Posterior cingulate gyrus (tissue), 11 donors: ENCODE measurements at regions not wholly inside any gene's neighbourhood (a gene's known extent, or its start where the extent isn't known, plus 50 kb on each side); places are given as distances from the start of the nearest gene placed in this dataset.
"Not testable (repeated sequence)": the region's sequence is repeated elsewhere in the genome, so short reads cannot be mapped to it uniquely, and the experiment has no call there.

Source experiments
- DNase-seq, 10 donors: peaks; one replicate each; pipeline versions ENCODE4 v3.0.0 to v3.0.0-alpha.2; 2020 to 2021; ENCODE audit warnings: mixed read lengths in 3 of 10
- intact Hi-C: fragments of 100-400 bp; cut with DNase I; formaldehyde crosslinking; loops from one replicate; pipeline ENCODE4 v1.15.1; 2023

DNA sequence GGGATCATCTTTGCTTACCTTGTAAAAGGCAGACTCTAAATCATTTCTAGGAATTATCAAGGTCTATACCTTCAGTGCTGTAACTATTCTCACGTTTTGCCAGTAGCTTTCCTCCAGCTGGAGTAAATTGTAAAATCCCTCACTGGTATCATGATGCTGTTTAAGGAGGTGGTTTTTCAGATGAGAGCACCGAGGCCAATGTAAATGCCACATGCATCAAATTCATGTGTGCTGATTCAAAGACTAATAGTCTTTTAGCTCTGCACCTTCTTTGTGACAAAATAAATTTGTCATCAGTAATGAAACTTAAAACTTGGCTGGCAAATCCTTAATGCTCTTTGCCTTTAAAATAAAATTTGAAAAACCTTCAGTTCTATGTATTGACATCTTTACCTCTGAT is 503.8 kb downstream of the SETD4 start:
- no peak for DNase-seq
- intact Hi-C loops, result no loop called here

GRCh38 chr21:35552483-35552882 is 503.4 kb upstream of the RUNX1 start:
- DNase-seq, intact Hi-C loops: not testable (repeated sequence)

DNA sequence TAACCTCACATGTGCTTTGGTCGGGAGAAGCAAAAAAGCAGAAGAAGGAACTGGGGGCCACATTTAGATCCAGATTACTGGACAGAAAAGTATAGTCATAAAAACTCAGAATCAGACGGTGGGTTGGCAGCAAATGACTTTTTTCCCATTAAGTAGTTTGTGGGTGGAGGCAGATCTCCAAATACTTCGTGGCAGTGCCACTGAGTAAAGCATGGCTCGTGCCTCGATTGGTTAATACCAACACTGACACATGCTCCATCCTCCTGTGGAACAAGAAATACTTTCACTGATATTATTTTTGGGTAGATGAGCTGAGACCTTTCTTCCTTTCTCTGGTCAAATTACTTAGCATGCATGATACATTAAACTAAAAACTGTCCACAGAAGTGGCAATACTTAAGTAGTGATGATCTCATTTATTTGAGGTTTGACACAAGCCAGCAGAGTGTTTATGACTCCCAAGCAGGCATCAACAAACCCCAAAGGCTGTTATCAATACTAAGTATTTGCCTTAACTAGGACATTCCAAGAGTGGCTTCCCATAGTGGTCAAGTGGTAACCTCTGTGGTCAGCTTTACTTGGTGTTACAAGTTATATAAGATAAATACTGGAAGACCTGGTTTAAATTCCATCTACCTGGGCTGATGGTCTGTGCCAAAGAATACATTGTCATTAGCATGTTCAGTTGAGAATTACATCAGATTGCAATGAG is 500.0 kb upstream of the RUNX1 start:
- intact Hi-C loops, result no loop called here
- DNase-seq, result no peak

- intact Hi-C loops, result no loop called here
- no peak for DNase-seq
Measured at GRCh38 chr21:35547946-35548774, 499.1 kb upstream of the RUNX1 start.

DNA sequence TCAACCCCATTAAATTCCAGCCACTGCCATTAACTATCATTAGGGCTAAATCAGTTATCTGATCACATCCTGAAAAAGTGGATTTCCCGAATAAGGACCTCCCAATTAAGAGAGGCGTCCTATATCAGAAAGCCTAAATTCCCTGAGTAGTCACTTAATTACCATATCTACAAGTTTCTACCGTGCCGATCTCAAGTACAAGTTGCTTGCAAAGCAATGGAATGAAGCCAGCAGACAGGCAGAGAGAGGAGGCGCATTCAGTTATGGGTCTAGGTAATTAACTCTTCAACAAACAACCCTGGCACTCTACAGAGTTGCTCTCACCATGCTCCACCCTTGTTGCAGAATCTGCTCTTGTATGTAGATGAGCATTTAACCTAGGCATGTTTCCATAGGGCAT is 494.6 kb upstream of the RUNX1 start:
- DNase-seq, result no peak
- intact Hi-C loops, result no loop called here

- no peak for DNase-seq
- intact Hi-C loops, result no loop called here
Measured at GRCh38 chr21:35540950-35541638, 492.0 kb upstream of the RUNX1 start.

DNA sequence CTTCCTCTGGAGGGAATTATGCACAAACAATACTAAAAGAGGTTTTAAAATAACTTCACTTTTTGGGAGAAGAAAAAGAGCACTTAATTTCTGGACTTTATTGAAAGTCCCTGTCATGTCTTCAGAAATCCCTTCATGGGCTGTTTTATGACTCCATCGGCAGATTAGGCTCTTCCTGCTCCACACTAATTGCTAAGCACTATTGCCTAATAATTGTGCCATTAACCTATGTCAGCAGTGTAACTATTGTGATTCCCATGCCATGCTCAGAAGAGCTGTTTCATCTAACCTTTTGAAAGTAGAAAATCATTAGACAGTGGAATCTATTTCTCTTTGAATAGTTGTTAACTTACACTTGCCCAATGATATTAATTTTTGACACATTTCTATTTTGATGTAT is 489.3 kb upstream of the RUNX1 start:
- intact Hi-C loops, result no loop called here
- DNase-seq, result no peak

GRCh38 chr21:35537604-35538003 is 488.5 kb upstream of the RUNX1 start:
- intact Hi-C loops, result no loop called here
- no peak for DNase-seq

DNA sequence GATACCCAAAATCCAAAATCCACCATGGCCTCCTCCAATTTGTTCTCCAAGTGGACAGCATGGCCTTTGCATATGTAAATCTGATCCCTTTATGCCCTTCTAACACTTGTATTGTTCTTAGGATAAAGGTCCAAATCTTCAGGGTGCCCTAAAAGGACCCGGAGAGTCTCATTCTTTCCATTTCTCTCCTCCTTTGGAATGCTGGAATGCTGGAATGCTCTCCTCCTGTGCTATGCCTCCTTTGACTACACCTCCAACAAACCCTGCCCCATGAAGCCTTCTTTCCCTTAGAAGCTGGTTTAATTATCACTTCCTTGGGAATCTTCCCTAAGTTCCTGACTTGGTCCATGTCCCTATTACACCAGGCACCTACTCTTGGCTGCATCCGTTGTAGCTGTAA is 484.8 kb upstream of the RUNX1 start:
- intact Hi-C loops, result no loop called here
- DNase-seq, result no peak

DNA sequence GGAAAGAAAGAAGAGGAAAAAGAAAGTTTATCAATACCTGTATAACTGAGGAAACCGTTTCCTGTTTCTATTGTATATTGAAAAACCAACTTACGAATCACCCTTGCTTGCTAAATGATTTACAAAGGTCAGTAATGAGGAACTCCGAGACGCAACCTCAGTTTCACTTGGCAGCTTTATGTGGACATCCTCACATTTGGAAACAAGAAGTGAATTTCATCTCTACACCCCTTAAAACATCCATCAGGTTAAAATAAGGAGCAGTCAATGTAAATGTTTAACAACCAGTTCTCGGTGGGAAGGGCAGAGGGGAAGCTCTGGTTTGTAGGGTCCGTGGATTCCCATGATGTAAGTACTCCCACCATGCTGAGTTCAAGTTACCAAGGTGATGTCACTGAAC is 481.7 kb upstream of the RUNX1 start:
- DNase-seq, result no peak
- intact Hi-C loops, result no loop called here

DNA sequence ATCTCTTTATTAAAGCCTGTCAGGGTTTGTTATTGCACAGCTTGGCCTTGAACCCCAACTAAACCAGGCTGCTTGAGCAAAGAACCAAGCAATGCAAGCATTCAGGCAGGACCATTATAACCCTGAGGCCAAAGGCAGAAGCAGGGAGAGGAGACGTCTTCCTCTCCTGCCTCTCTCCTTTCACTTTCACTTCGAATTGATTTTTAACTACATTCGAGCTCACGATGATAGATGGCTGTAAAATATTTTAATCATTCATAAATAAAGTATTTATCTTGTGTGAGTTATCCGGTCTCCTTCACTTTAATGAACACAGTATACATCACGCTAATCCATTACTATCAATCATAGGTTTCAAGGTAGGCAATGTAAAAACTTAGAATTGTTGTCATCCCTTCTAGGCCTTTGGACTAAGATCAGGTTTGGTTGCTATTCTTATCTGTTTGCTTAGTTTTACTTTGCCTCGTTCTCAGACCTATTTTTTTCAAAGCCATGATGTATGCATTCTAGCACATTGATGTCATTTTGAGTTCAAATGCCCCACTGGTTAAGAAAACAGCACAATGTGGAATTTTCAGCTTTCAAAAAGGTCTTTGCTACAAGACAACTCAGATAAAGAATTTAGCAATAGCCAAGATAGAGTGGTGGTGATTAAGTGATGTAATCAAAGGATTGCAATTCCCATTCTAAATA is 480.2 kb upstream of the RUNX1 start:
- DNase-seq, result no peak
- intact Hi-C loops, result no loop called here

- peak in 2 of 10 donors; percentile 10 to 66 for DNase-seq
- intact Hi-C loops, result no loop called here
Measured at GRCh38 chr21:35528116-35529042, 479.3 kb upstream of the RUNX1 start.

GRCh38 chr21:35527358-35527757 is 478.3 kb upstream of the RUNX1 start:
- no peak for DNase-seq
- intact Hi-C loops, result no loop called here

DNA sequence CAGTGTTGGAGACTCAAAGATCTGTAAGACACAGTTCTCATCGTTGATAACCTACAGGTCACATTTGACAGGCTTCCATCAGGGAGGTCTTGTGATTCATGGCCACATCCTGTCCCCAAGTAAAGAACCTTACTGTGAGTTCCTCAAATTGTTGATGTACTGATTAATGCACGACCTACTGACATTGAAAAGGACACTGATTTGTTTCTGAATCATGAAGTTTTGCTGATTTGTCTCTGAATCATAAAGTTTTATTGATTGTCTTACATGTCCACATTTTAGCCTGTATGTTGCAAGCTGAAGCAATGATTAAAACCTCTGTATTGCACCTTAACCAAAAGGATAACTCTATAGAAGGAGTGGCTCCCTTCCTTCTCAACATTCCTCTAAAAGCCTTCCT is 476.3 kb upstream of the RUNX1 start:
- no peak for DNase-seq
- intact Hi-C loops, result no loop called here

DNA sequence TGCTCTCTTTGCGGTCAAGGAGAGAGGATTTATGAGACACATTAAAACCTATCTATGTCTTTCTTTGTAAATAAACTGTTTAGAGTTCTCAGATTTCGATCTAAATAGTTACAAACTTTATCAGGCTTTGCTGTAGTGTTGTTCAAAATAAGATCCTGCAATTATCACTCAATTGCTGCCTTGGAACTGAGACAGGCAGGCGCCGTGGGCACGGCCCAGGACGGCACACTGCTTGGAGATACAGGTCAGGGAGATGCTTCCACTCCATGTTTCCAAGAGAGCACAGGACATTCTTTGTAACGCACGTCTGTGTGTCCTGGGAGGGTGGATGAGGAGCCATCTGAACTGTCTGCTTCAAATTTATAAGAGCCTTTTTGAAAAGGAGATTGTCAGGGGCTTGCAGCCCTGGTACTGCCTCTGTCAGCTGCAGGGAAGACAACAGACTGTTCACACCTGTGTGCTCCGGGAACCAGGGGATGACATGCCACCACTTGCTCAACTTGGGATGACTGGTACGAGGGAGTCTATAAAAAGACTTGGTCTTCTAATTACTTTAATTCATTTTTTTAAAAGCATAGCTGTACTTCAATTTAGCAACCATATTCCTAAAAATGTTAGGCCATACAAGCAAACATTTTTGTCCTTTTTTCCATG is 472.9 kb upstream of the RUNX1 start:
- no peak for DNase-seq
- intact Hi-C loops, result no loop called here

- intact Hi-C loops, result no loop called here
- DNase-seq, result no peak
Measured at GRCh38 chr21:35521293-35521692, 472.2 kb upstream of the RUNX1 start.

DNA sequence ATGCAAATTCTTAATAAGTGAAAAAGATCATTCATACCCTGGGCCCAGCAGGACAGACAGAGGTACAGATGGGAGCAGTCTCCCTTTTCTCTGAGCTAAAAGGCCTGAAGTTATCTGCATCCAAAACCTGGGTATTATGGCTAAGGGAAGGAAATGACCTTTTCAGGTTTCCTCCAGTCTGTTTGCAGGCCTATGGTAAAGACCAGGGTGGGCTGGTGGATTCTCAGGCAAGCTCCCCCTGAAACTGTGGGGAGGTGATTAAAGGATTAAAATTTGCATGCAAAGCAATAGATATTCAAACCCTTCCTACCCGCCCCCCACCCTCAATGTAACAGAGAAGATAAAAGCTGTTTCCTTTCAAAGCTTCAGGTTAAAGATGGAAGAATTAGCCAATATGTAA is 471.8 kb upstream of the RUNX1 start:
- no peak for DNase-seq
- intact Hi-C loops, result no loop called here

GRCh38 chr21:35520302-35520701 is 471.2 kb upstream of the RUNX1 start:
- no peak for DNase-seq
- intact Hi-C loops, result no loop called here

DNA sequence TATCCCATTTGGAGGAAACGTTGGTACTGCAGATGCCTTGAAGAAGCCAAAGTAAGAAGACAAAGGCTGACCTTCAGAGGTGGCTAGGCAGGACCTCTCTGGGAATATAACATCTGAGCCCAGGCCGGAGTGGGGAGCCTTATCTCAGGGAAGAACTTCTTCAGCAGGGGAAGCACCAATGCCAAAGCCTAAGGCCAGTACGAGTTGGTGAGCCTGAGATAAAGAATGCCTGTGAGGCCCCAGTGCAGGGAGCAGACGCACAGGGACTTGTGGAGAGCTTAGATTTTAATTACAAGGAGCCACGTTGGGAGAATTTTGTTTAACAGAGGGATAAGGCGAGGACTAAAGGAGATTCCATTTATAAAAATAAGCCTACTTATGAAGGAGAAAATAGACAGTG is 468.8 kb upstream of the RUNX1 start:
- no peak for DNase-seq
- intact Hi-C loops, result no loop called here
